ENCODE measurements at regions not wholly inside any gene's neighbourhood (a gene's known extent, or its start where the extent isn't known, plus 50 kb on each side); places are given as distances from the start of the nearest gene placed in this dataset.

- TF ChIP-seq CTCF (IDR thresholded peaks at IDR 0.05) (no peak), POLR2A (IDR thresholded peaks at IDR 0.05) (no peak)
Measured at GRCh38 chr10:78782441-78782840, 286.3 kb upstream of the ZMIZ1 start.

Data from right lobe of liver (tissue), 4 donors.